ENCODE measurements at regions not wholly inside any gene's neighbourhood (a gene's known extent, or its start where the extent isn't known, plus 50 kb on each side); places are given as distances from the start of the nearest gene placed in this dataset.

DNA sequence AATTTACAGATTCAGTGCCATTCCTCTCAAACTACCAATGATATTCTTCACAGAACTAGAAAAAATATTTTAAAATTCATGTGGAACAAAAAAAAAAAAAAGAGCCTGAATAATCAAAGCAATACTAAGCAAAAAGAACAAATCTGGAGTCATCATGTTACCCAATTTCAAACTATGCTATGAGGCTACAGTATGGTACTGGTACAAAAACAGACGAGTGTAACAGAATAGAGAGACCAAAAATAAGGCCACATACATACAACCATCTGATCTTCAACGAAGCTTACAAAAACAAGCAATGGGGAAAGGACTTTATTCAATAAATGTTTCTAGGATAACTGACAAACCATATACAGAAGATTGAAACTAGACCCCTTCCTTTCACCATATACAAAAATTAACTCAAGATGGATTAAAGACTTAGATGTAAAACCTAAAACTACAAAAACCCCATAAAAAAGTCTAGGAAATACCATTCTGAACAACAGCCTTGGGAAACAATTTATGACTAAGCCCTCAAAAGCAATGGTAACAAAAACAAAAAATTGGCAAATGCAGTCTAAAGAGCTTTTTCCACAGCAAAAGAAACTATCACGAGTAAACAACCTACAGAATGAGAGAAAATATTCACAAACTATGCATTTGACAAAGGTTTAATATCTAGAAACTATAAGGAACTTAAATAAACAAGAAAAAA is 207.7 kb downstream of the PTN start:
- TF ChIP-seq, protein P1, sequence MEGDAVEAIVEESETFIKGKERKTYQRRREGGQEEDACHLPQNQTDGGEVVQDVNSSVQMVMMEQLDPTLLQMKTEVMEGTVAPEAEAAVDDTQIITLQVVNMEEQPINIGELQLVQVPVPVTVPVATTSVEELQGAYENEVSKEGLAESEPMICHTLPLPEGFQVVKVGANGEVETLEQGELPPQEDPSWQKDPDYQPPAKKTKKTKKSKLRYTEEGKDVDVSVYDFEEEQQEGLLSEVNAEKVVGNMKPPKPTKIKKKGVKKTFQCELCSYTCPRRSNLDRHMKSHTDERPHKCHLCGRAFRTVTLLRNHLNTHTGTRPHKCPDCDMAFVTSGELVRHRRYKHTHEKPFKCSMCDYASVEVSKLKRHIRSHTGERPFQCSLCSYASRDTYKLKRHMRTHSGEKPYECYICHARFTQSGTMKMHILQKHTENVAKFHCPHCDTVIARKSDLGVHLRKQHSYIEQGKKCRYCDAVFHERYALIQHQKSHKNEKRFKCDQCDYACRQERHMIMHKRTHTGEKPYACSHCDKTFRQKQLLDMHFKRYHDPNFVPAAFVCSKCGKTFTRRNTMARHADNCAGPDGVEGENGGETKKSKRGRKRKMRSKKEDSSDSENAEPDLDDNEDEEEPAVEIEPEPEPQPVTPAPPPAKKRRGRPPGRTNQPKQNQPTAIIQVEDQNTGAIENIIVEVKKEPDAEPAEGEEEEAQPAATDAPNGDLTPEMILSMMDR (IDR thresholded peaks at IDR 0.05): no peak

- TF ChIP-seq, protein P1 (IDR thresholded peaks at IDR 0.05): no peak
Measured at GRCh38 chr7:137130751-137131158, 212.8 kb downstream of the PTN start.

GRCh38 chr7:137129025-137129424 is 214.5 kb downstream of the PTN start:
- TF ChIP-seq, protein P1 (IDR thresholded peaks at IDR 0.05): no peak

DNA sequence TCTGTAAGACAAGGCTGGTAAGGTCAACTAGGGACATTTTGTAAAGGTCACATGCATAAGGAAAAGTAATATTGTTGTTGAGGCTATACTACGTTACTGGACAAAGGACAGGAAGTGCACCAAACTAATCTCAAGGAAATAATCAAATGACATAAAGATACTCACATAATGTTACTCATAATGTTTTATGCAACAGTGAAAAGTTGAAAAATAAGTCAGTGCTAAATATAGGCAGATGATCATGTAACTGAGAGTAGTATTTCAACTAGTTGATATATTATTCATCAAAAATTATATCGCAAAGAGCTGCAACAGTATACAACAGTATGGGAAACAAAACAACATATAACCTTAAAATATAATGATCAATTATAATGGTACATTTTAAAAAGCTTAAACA is 215.7 kb downstream of the PTN start:
- TF ChIP-seq, protein P1 (IDR thresholded peaks at IDR 0.05): no peak

DNA sequence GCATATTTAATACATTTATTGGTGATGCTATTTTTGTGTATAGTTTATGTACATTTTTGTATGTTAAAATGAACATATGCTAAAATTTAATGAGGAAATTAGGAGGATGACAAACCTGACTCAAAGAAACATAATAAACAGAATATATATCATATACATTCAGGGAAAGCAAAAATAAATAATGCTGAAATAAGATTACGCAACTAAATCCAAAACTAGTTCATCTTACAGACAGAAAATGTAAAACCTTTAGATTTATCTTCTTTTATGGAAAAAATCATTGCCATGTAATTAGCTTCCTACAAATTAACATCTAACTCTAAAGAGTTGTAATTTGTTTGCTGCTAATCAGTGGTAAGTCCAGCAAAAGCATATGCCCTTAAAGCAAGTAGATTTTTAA is 216.5 kb downstream of the PTN start:
- TF ChIP-seq, protein P1 (IDR thresholded peaks at IDR 0.05): no peak

- TF ChIP-seq, protein P1 (IDR thresholded peaks at IDR 0.05): no peak
Measured at GRCh38 chr7:137122145-137122544, 221.4 kb downstream of the PTN start.

DNA sequence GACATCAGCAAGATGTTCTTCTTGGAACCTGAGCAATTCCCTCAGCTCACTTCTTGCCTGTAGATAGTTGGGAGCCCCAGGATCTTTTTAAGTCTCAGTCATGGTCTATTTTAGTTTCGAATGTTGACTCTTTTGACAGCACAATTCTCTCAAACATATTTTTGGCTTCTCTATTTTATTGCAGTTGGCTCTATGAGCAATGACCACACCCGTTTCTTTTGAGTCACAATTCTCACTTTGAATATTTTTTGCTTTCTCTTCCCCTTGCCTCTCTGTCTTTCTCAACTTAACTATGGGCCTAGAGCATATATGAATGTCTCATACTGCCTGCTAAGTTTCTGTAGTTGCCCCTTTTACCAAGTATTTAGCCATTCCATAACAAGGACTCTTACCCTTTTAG is 222.8 kb downstream of the PTN start:
- TF ChIP-seq, protein P1 (IDR thresholded peaks at IDR 0.05): no peak

- TF ChIP-seq, protein P1 (IDR thresholded peaks at IDR 0.05): no peak
Measured at GRCh38 chr7:137110535-137110934, 233.0 kb downstream of the PTN start.

All from LNCAP (cell line).